ENCODE measurements at regions not wholly inside any gene's neighbourhood (a gene's known extent, or its start where the extent isn't known, plus 50 kb on each side); places are given as distances from the start of the nearest gene placed in this dataset.

GRCh38 chr1:13941315-13941714 is 241.3 kb downstream of the PRDM2 start:
- WGBS (ENCODE audit: insufficient coverage): no CpG with 5 or more reads among the region's 1 CpG
- Histone ChIP-seq H3K27me3 (ENCODE audit: control insufficient read depth, insufficient read depth, low read length) (no peaks in the 10 kb centered on the region), H3K36me3 (ENCODE audit: control insufficient read depth, insufficient read depth, low read length) (no peaks in the 10 kb centered on the region), H3K9me3 (ENCODE audit: control insufficient read depth, insufficient read depth, low read length) (peaks cover 6% of the 10 kb centered on the region), H3K27ac (ENCODE audit: low read depth, low read length) (no peak overlapping the region), H3K4me1 (ENCODE audit: control insufficient read depth, insufficient read depth, low read length) (no peaks in the 10 kb centered on the region), H3K4me3 (ENCODE audit: low read depth, low read length) (no peak overlapping the region)
- no peak for DNase-seq (ENCODE audit: low read depth in 4 of 6, low spot score in 6 of 6)

GRCh38 chr1:13943055-13943454 is 243.1 kb downstream of the PRDM2 start:
- peaks cover 6% of the 10 kb centered on the region for H3K9me3 ChIP-seq (ENCODE audit: control insufficient read depth, insufficient read depth, low read length)
- H3K27ac ChIP-seq (ENCODE audit: low read depth, low read length): no peak overlapping the region
- no peak overlapping the region for H3K4me3 ChIP-seq (ENCODE audit: low read depth, low read length)

DNA sequence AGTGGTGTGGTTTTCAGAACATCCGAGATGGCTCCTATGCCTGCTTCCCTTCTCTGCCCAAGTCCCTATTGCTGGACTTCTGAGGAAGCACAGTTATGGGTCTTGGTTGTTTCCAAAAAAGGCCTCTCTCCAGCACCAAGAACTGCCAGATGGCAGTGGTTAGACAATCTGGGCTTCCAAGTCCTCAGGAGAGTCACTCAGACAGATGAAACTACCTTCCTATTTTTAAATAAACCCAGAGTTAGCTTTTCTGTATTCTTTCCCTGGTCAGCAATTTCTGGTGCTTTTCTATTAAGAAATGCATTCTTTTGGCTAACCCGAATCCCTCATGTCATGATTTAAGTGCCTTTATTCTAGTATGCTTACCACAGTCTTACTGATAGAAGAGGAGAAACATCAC is 245.9 kb downstream of the PRDM2 start:
- WGBS (ENCODE audit: insufficient coverage): 83% methylated on average over 1 of the region's 2 CpGs
- no peak overlapping the region for H3K27ac ChIP-seq (ENCODE audit: low read depth, low read length)
- peak in 1 of 6 donors; percentile 46 for DNase-seq (ENCODE audit: low read depth in 4 of 6, low spot score in 6 of 6)

More at GRCh38 chr1:13943055-13943454, 243.1 kb downstream of the PRDM2 start:
- no peaks in the 10 kb centered on the region for H3K4me1 ChIP-seq (ENCODE audit: control insufficient read depth, insufficient read depth, low read length)
- H3K27me3 ChIP-seq (ENCODE audit: control insufficient read depth, insufficient read depth, low read length): no peaks in the 10 kb centered on the region
- H3K36me3 ChIP-seq (ENCODE audit: control insufficient read depth, insufficient read depth, low read length): no peaks in the 10 kb centered on the region
- DNase-seq (ENCODE audit: low read depth in 4 of 6, low spot score in 6 of 6): no peak

DNA sequence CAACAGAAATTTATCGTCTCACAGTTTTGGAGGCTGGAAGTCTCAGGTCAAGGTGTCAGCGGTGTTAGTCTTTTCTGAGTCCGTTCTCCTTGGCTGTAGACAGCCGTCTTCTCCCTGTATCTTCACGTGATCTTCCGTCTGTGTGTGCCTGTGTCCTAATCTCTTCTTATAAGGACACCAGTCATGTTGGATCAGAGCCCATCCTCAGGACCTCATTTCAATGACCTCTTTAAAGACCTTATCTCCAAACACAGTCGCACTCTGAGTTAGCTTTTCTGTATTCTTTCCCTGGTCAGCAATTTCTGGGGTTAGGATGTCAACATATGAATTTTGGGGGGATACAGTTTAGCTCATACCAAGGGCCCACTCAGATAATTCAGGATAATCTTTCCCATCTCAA is 247.7 kb downstream of the PRDM2 start:
- H3K4me3 ChIP-seq (ENCODE audit: low read depth, low read length): no peak overlapping the region
- WGBS (ENCODE audit: insufficient coverage): 95% methylated on average over 6 of the region's 7 CpGs
- H3K27ac ChIP-seq (ENCODE audit: low read depth, low read length): no peak overlapping the region
- no peaks in the 10 kb centered on the region for H3K4me1 ChIP-seq (ENCODE audit: control insufficient read depth, insufficient read depth, low read length)
- no peak for DNase-seq (ENCODE audit: low read depth in 4 of 6, low spot score in 6 of 6)
- no peaks in the 10 kb centered on the region for H3K36me3 ChIP-seq (ENCODE audit: control insufficient read depth, insufficient read depth, low read length)
- H3K9me3 ChIP-seq (ENCODE audit: control insufficient read depth, insufficient read depth, low read length): peaks cover 5% of the 10 kb centered on the region
- no peaks in the 10 kb centered on the region for H3K27me3 ChIP-seq (ENCODE audit: control insufficient read depth, insufficient read depth, low read length)

More for the DNA sequence above, 245.9 kb downstream of the PRDM2 start:
- peaks cover 6% of the 10 kb centered on the region for H3K9me3 ChIP-seq (ENCODE audit: control insufficient read depth, insufficient read depth, low read length)
- no peaks in the 10 kb centered on the region for H3K27me3 ChIP-seq (ENCODE audit: control insufficient read depth, insufficient read depth, low read length)
- H3K4me3 ChIP-seq (ENCODE audit: low read depth, low read length): no peak overlapping the region
- no peaks in the 10 kb centered on the region for H3K4me1 ChIP-seq (ENCODE audit: control insufficient read depth, insufficient read depth, low read length)
- no peaks in the 10 kb centered on the region for H3K36me3 ChIP-seq (ENCODE audit: control insufficient read depth, insufficient read depth, low read length)

DNA sequence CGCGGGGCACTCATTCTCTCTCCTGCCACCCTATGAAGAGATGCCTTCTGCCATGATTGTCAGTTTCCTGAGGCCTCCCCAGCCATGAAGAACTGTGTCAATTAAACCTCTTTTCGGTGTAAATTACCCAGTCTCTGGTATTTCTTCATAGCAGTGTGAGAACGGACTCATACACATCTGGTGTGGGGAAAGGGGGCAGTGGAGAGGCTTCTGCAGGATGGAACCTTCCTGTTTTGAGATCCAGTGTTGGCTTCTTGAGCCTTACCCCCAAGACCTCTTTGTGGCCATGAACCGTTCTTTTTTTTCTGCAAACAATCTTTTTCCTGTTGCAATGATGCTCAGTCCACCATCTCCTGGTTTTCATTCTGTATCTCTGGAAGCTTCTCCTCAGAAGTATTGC is 248.4 kb downstream of the PRDM2 start:
- Histone ChIP-seq H3K27me3 (ENCODE audit: control insufficient read depth, insufficient read depth, low read length) (no peaks in the 10 kb centered on the region), H3K4me3 (ENCODE audit: low read depth, low read length) (no peak overlapping the region), H3K4me1 (ENCODE audit: control insufficient read depth, insufficient read depth, low read length) (no peaks in the 10 kb centered on the region), H3K9me3 (ENCODE audit: control insufficient read depth, insufficient read depth, low read length) (no peaks in the 10 kb centered on the region), H3K36me3 (ENCODE audit: control insufficient read depth, insufficient read depth, low read length) (no peaks in the 10 kb centered on the region), H3K27ac (ENCODE audit: low read depth, low read length) (no peak overlapping the region)
- DNase-seq (ENCODE audit: low read depth in 4 of 6, low spot score in 6 of 6): no peak
- 87% methylated on average over 5 of the region's 5 CpGs for WGBS (ENCODE audit: insufficient coverage)

GRCh38 chr1:13948888-13949391 is 249.0 kb downstream of the PRDM2 start:
- 82% methylated on average over 5 of the region's 6 CpGs for WGBS (ENCODE audit: insufficient coverage)

GRCh38 chr1:13949546-13949945 is 249.6 kb downstream of the PRDM2 start:
- no peaks in the 10 kb centered on the region for H3K36me3 ChIP-seq (ENCODE audit: control insufficient read depth, insufficient read depth, low read length)
- no peaks in the 10 kb centered on the region for H3K4me1 ChIP-seq (ENCODE audit: control insufficient read depth, insufficient read depth, low read length)
- DNase-seq (ENCODE audit: low read depth in 4 of 6, low spot score in 6 of 6): no peak
- no peak overlapping the region for H3K27ac ChIP-seq (ENCODE audit: low read depth, low read length)
- no peak overlapping the region for H3K4me3 ChIP-seq (ENCODE audit: low read depth, low read length)
- WGBS (ENCODE audit: insufficient coverage): no CpG with 5 or more reads among the region's 4 CpGs
- H3K9me3 ChIP-seq (ENCODE audit: control insufficient read depth, insufficient read depth, low read length): no peaks in the 10 kb centered on the region
- no peaks in the 10 kb centered on the region for H3K27me3 ChIP-seq (ENCODE audit: control insufficient read depth, insufficient read depth, low read length)

More at GRCh38 chr1:13948888-13949391, 249.0 kb downstream of the PRDM2 start:
- Histone ChIP-seq H3K36me3 (ENCODE audit: control insufficient read depth, insufficient read depth, low read length) (no peaks in the 10 kb centered on the region), H3K27me3 (ENCODE audit: control insufficient read depth, insufficient read depth, low read length) (no peaks in the 10 kb centered on the region), H3K4me1 (ENCODE audit: control insufficient read depth, insufficient read depth, low read length) (no peaks in the 10 kb centered on the region), H3K4me3 (ENCODE audit: low read depth, low read length) (no peak overlapping the region), H3K27ac (ENCODE audit: low read depth, low read length) (no peak overlapping the region), H3K9me3 (ENCODE audit: control insufficient read depth, insufficient read depth, low read length) (no peaks in the 10 kb centered on the region)
- DNase-seq (ENCODE audit: low read depth in 4 of 6, low spot score in 6 of 6): peak in 1 of 6 donors; percentile 90

GRCh38 chr1:13950637-13951036 is 250.6 kb downstream of the PRDM2 start:
- no peaks in the 10 kb centered on the region for H3K36me3 ChIP-seq (ENCODE audit: control insufficient read depth, insufficient read depth, low read length)
- H3K9me3 ChIP-seq (ENCODE audit: control insufficient read depth, insufficient read depth, low read length): no peaks in the 10 kb centered on the region
- no peaks in the 10 kb centered on the region for H3K27me3 ChIP-seq (ENCODE audit: control insufficient read depth, insufficient read depth, low read length)
- WGBS (ENCODE audit: insufficient coverage): 58% methylated on average over 3 of the region's 7 CpGs
- DNase-seq (ENCODE audit: low read depth in 4 of 6, low spot score in 6 of 6): no peak
- no peaks in the 10 kb centered on the region for H3K4me1 ChIP-seq (ENCODE audit: control insufficient read depth, insufficient read depth, low read length)
- no peak overlapping the region for H3K27ac ChIP-seq (ENCODE audit: low read depth, low read length)
- no peak overlapping the region for H3K4me3 ChIP-seq (ENCODE audit: low read depth, low read length)

DNA sequence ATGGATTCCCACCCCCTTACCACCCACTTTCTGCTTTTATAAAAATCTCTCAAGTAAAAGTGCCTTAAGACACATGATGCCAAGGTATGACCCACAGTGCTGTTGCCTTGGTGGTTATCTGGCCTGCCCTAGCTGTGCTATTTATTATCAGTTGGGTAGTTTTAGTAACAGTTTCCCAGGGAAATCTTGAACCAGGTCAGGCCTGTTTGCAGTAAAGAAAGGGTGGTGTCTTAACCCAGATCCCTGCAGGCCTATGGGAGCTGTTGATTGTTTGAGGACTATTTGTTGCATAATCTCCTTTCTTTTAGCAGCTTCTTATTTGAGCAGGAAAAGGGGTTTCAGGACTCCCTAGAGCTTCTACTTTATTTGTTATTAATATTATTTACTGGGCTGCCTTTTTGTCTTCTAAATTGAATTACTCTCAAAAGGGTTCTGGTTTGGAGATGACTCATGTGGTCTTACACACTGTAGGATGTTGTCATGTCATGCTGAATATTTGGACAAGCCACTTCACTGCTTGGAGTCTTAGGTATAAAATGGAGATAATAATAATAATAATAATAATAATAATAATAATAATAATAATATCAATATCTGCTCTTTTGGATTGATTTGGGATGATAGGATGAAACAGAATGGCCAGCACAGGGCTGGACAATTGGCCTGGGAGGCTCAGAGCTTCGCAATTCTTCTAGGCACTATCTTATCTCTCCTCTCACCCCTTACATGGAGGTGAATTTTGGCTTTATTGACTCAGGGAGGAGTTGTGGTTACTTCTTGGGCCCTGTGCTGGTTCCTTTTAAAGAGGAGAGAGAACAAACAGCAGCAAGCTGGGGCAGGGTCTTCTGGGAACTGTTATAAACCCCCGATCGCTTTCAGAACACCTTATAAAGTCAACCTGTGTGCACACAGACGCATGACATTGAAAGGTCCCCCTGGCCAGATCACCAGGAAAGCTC is 252.1 kb downstream of the PRDM2 start:
- H3K27ac ChIP-seq (ENCODE audit: low read depth, low read length): no peak overlapping the region
- H3K9me3 ChIP-seq (ENCODE audit: control insufficient read depth, insufficient read depth, low read length): no peaks in the 10 kb centered on the region
- no peaks in the 10 kb centered on the region for H3K27me3 ChIP-seq (ENCODE audit: control insufficient read depth, insufficient read depth, low read length)
- H3K36me3 ChIP-seq (ENCODE audit: control insufficient read depth, insufficient read depth, low read length): no peaks in the 10 kb centered on the region
- H3K4me3 ChIP-seq (ENCODE audit: low read depth, low read length): no peak overlapping the region
- DNase-seq (ENCODE audit: low read depth in 4 of 6, low spot score in 6 of 6): no peak
- WGBS (ENCODE audit: insufficient coverage): 100% methylated on average over 1 of the region's 4 CpGs
- H3K4me1 ChIP-seq (ENCODE audit: control insufficient read depth, insufficient read depth, low read length): no peaks in the 10 kb centered on the region

GRCh38 chr1:13952985-13953384 is 253.0 kb downstream of the PRDM2 start:
- no peaks in the 10 kb centered on the region for H3K4me1 ChIP-seq (ENCODE audit: control insufficient read depth, insufficient read depth, low read length)
- H3K27ac ChIP-seq (ENCODE audit: low read depth, low read length): no peak overlapping the region
- H3K9me3 ChIP-seq (ENCODE audit: control insufficient read depth, insufficient read depth, low read length): no peaks in the 10 kb centered on the region
- DNase-seq (ENCODE audit: low read depth in 4 of 6, low spot score in 6 of 6): no peak
- H3K36me3 ChIP-seq (ENCODE audit: control insufficient read depth, insufficient read depth, low read length): no peaks in the 10 kb centered on the region
- 83% methylated on average over 1 of the region's 5 CpGs for WGBS (ENCODE audit: insufficient coverage)
- H3K27me3 ChIP-seq (ENCODE audit: control insufficient read depth, insufficient read depth, low read length): no peaks in the 10 kb centered on the region
- H3K4me3 ChIP-seq (ENCODE audit: low read depth, low read length): no peak overlapping the region
